Stimulated activated CD4-positive, alpha-beta T cell treated with anti-CD3 and anti-CD28 coated beads, Interleukin-4, amount 100 ng/mL, for 4 hours (primary cell): ENCODE measurements at regions not wholly inside any gene's neighbourhood (a gene's known extent, or its start where the extent isn't known, plus 50 kb on each side); places are given as distances from the start of the nearest gene placed in this dataset.

Experiments used
- DNase-seq, 2 experiments: peaks; one replicate each; pipeline ENCODE4 v3.0.0-alpha.2; 2020

- DNase-seq: no peak
These were observed 58.4 kb upstream of the ALDH1A1 start for GRCh38 chr9:73011181-73011750.

- DNase-seq: no peak
These were observed 56.9 kb upstream of the ALDH1A1 start for GRCh38 chr9:73009649-73010288.

GRCh38 chr9:73007966-73008672 is 55.3 kb upstream of the ALDH1A1 start:
- no peak for DNase-seq

- no peak for DNase-seq
These were observed 54.1 kb upstream of the ALDH1A1 start for GRCh38 chr9:73006986-73007385.
